GM12878 (cell line): ENCODE measurements at regions not wholly inside any gene's neighbourhood (a gene's known extent, or its start where the extent isn't known, plus 50 kb on each side); places are given as distances from the start of the nearest gene placed in this dataset.

Experiments
- ATAC-seq: fragments of 200-7000 bp; cut with Tn5 transposase; 3 replicates; pipeline ENCODE4 v1.9.1; 2020; ENCODE audit warnings: mild to moderate bottlenecking, moderate library complexity
- BruUV-seq: library from RNA; stranded (reverse); fragments of 400-500 nt; replicated peaks from 2 replicates; lab custom pipeline; 2021; lab: Mats Ljungman, UMichigan
- CTCF ChIA-PET: fragments of 300-600 bp; sonication (Branson Sonifier 250); formaldehyde crosslinking; extraction: SDS; loops from one replicate; lab custom pipeline; 2021; ENCODE audit warnings: inconsistent platforms; lab: Yijun Ruan, JAX
- POLR2A ChIA-PET: fragments of 350-600 bp; formaldehyde crosslinking; extraction: SDS; loops from one replicate; lab custom pipeline; 2021; ENCODE audit warnings: inconsistent platforms; lab: Charles Lee
- RAD21 ChIA-PET: fragments of 300-600 bp; sonication (Branson Sonifier 250); formaldehyde crosslinking; loops from one replicate; lab custom pipeline; 2023; ENCODE audit warnings: antibody characterized with exemption; ENCODE audit not compliant: unreplicated experiment; lab: Charles Lee
- SMC1A ChIA-PET: fragments of 300-600 bp; sonication (Branson Sonifier 250); formaldehyde crosslinking; loops from one replicate; lab custom pipeline; 2023; ENCODE audit not compliant: unreplicated experiment, uncharacterized antibody; lab: Charles Lee
- DNase-seq: peaks from one replicate; pipeline ENCODE4 v3.0.0-alpha.2; 2011; ENCODE audit warnings: low read depth, low spot score
- FAIRE-seq: peaks from 3 replicates; lab custom pipeline; 2011; peaks lifted over from hg19 to GRCh38; lab: Jason Lieb, UNC
- H2AFZ ChIP-seq: 2 replicates; pipeline ENCODE4 v1.6.0; 2011; ENCODE audit warnings: low read depth, low read length, control low read depth; ENCODE audit not compliant: control insufficient read depth
- H3K27ac ChIP-seq: 2 replicates; pipeline ENCODE4 v1.5.1; 2011; ENCODE audit warnings: control low read depth; ENCODE audit not compliant: control insufficient read depth, insufficient read depth
- H3K27me3 ChIP-seq, 2 experiments: replicated peaks in 1 of 2; 2 replicates each; pipeline versions ENCODE4 v1.6.0 to v1.6.1; 2011; ENCODE audit warnings: low read length in 1 of 2; ENCODE audit not compliant: control insufficient read depth in 2 of 2, insufficient read depth in 2 of 2
- H3K36me3 ChIP-seq, 2 experiments: 2 replicates each; pipeline ENCODE4 v1.5.1; 2011; ENCODE audit warnings: low read length in 1 of 2; ENCODE audit not compliant: control insufficient read depth in 2 of 2, insufficient read depth in 2 of 2
- H3K4me1 ChIP-seq: 2 replicates; pipeline ENCODE4 v1.6.1; 2011; ENCODE audit warnings: mild to moderate bottlenecking, low read length, moderate library complexity, mixed read lengths; ENCODE audit not compliant: control insufficient read depth, insufficient read depth
- H3K4me2 ChIP-seq: 2 replicates; pipeline ENCODE4 v1.6.0; 2011; ENCODE audit warnings: control low read depth; ENCODE audit not compliant: control insufficient read depth, insufficient read depth
- H3K4me3 ChIP-seq: fragments of 200-600 bp; sonication (generic); 2 replicates; pipeline ENCODE4 v1.5.1; 2016
- H3K79me2 ChIP-seq: 2 replicates; pipeline ENCODE4 v1.6.0; 2011; ENCODE audit warnings: low read length; ENCODE audit not compliant: control insufficient read depth, insufficient read depth
- H3K9ac ChIP-seq: 2 replicates; pipeline ENCODE4 v1.8.0; 2011; ENCODE audit warnings: low read length, control low read depth, mixed read lengths; ENCODE audit not compliant: control insufficient read depth, insufficient read depth
- H3K9me3 ChIP-seq: replicated peaks from 3 replicates; pipeline ENCODE4 v1.5.1; 2011; ENCODE audit warnings: mild to moderate bottlenecking, low read length; ENCODE audit not compliant: control insufficient read depth, insufficient read depth
- H4K20me1 ChIP-seq: 2 replicates; pipeline ENCODE4 v1.6.0; 2011; ENCODE audit not compliant: control insufficient read depth, insufficient read depth
- E2F8 ChIP-seq: fragments of 450-650 bp; IDR thresholded peaks from 2 replicates; pipeline ENCODE4 v1.6.1; 2018; ENCODE audit warnings: mild to moderate bottlenecking, low read depth, moderate library complexity; ENCODE audit not compliant: partially characterized antibody
- EP300 ChIP-seq, 2 experiments: fragments of 150-350 bp in 1 of 2; IDR thresholded peaks; 2 replicates each; pipeline ENCODE4 v1.6.1; 2011 to 2012; ENCODE audit warnings: low read depth in 2 of 2, low read length in 2 of 2, borderline replicate concordance in 1 of 2, improper control_type of control experiment in 1 of 2, inconsistent platforms in 1 of 2; ENCODE audit not compliant: control insufficient read depth in 1 of 2
- IKZF2 ChIP-seq, 2 experiments: fragments of 450-650 bp; IDR thresholded peaks; 2 replicates each; pipeline ENCODE4 v1.6.1; 2017; ENCODE audit warnings: mild to moderate bottlenecking in 2 of 2, moderate library complexity in 2 of 2
- NR2C1 ChIP-seq: fragments of 450-650 bp; IDR thresholded peaks from 2 replicates; pipeline ENCODE4 v1.6.1; 2017; ENCODE audit warnings: antibody characterized with exemption, mild to moderate bottlenecking, moderate library complexity
- PAX5 ChIP-seq: IDR thresholded peaks from 2 replicates; pipeline ENCODE4 v1.6.1; 2011; ENCODE audit warnings: low read depth, low read length, borderline replicate concordance
- TBL1XR1 ChIP-seq: IDR thresholded peaks from 2 replicates; pipeline ENCODE4 v1.6.1; 2012; ENCODE audit warnings: low read depth, low read length, improper control_type of control experiment
- USF1 ChIP-seq: IDR thresholded peaks from 2 replicates; pipeline ENCODE4 v1.6.1; 2011; ENCODE audit warnings: borderline replicate concordance, low read depth, mild to moderate bottlenecking, moderate library complexity, mixed read lengths, low read length; ENCODE audit not compliant: insufficient read depth; ENCODE audit errors: extremely low read length
- ZSCAN29 ChIP-seq: fragments of 450-650 bp; IDR thresholded peaks from 2 replicates; pipeline ENCODE4 v1.6.1; 2017; ENCODE audit warnings: mild to moderate bottlenecking, moderate library complexity
- WGBS: methylation state at CpG from one replicate; pipeline ENCODE4 v1.1.6; 2016; ENCODE audit warnings: low lambda C conversion rate; ENCODE audit not compliant: insufficient replicate concordance, insufficient coverage; ENCODE audit errors: missing lambda C conversion rate; 5-methylcytosine and 5-hydroxymethylcytosine counted together
- in situ Hi-C: fragments of 300-500 bp; cut with MboI; formaldehyde crosslinking; loops from 9 replicates; pipeline ENCODE4 v1.14.3; 2018; ENCODE audit warnings: mixed read lengths
- intact Hi-C: fragments of 100-400 bp; cut with micrococcal nuclease; formaldehyde crosslinking; loops from one replicate; pipeline ENCODE4 v1.14.2; 2022; ENCODE audit not compliant: unreplicated experiment

- TF ChIP-seq USF1 (peak; percentile 87), ZSCAN29 (no peak), EP300 (IDR thresholded peaks at IDR 0.05; ENCODE audit: borderline replicate concordance in 1 of 2, control insufficient read depth in 1 of 2, low read depth in 2 of 2, low read length in 2 of 2) (no peak), IKZF2 (IDR thresholded peaks at IDR 0.05) (no peak), E2F8 (no peak), NR2C1 (no peak)
- TF ChIP-seq, all 136 proteins: peak for 5
Measured at GRCh38 chr20:50286609-50287008, 96.0 kb downstream of the CEBPB start (continued).

- ChIA-PET POLR2A (no interaction called here), SMC1A (no interaction called here), RAD21 (no interaction called here), CTCF (no interaction called here)
- Histone ChIP-seq H2AFZ (no peak overlapping the region), H3K27ac (no peak overlapping the region), H3K4me2 (no peak overlapping the region), H4K20me1 (no peaks in the 10 kb centered on the region), H3K9ac (no peak overlapping the region), H3K36me3 (no peaks in the 10 kb centered on the region), H3K4me1 (peaks cover 24% of the 10 kb centered on the region), H3K27me3 (no peaks in the 10 kb centered on the region), H3K9me3 (no peaks in the 10 kb centered on the region), H3K79me2 (no peaks in the 10 kb centered on the region), H3K4me3 (no peak overlapping the region)
- BruUV-seq: no TSS peak
- ATAC-seq (no peak), DNase-seq (no peak), FAIRE-seq (no peak)
- in situ Hi-C loops (no loop called here), intact Hi-C loops (loop anchor here (5.0 to 10.0 kb wide), 2 partner anchors 97 to 175 kb away; no protein-coding TSS in a partner anchor)
- TF ChIP-seq PAX5: no peak
- TF ChIP-seq TBL1XR1: no peak
- 69% methylated on average over 4 of the region's 4 CpGs for WGBS
Measured at GRCh38 chr20:50287512-50287911, 96.9 kb downstream of the CEBPB start.
